ENCODE measurements at regions not wholly inside any gene's neighbourhood (a gene's known extent, or its start where the extent isn't known, plus 50 kb on each side); places are given as distances from the start of the nearest gene placed in this dataset.
"Not testable (repeated sequence)": the region's sequence is repeated elsewhere in the genome, so short reads cannot be mapped to it uniquely, and the experiment has no call there.

- TF ChIP-seq CTCF, POLR2A (IDR thresholded peaks at IDR 0.05): not testable (repeated sequence)
Measured at GRCh38 chr10:81264991-81265390, 610.0 kb upstream of the NRG3 start.

Data from uterus (tissue), 2 donors.